GM12892 (cell line): ENCODE measurements at regions not wholly inside any gene's neighbourhood (a gene's known extent, or its start where the extent isn't known, plus 50 kb on each side); places are given as distances from the start of the nearest gene placed in this dataset.

Experiments used
- POLR2A ChIP-seq: IDR thresholded peaks from 2 replicates; pipeline ENCODE4 v1.6.1; 2011; ENCODE audit warnings: low read depth, low read length, control low read depth
- POLR2AphosphoS5 ChIP-seq: IDR thresholded peaks from 2 replicates; pipeline ENCODE4 v1.6.1; 2011; ENCODE audit warnings: low read depth, low read length, control low read depth
- TAF1 ChIP-seq: IDR thresholded peaks from 2 replicates; pipeline ENCODE4 v1.6.1; 2011; ENCODE audit warnings: low read depth, mild to moderate bottlenecking, control low read depth, low read length, borderline replicate concordance

- TF ChIP-seq POLR2AphosphoS5 (no peak), POLR2A (no peak), TAF1 (no peak)
These were observed 306.0 kb downstream of the RNF144B start for GRCh38 chr6:18692929-18693685.
